SK-N-SH treated with all-trans-retinoic acid at 6 μM for 48 hours (cell line): ENCODE measurements at regions not wholly inside any gene's neighbourhood (a gene's known extent, or its start where the extent isn't known, plus 50 kb on each side); places are given as distances from the start of the nearest gene placed in this dataset.

Source experiments
- ATAC-seq: fragments of 200-7000 bp; cut with Tn5 transposase; 3 replicates; pipeline ENCODE4 v1.9.1; 2020; ENCODE audit warnings: mild to moderate bottlenecking, moderate library complexity
- ARNTL ChIP-seq: fragments of 450-650 bp; formaldehyde crosslinking; IDR thresholded peaks from 2 replicates; pipeline ENCODE4 v1.5.0; 2020; ENCODE audit warnings: low read depth, mild to moderate bottlenecking, moderate library complexity, borderline replicate concordance
- BACH2 ChIP-seq: fragments of 250-450 bp; sonication (Bioruptor Pico); IDR thresholded peaks from 2 replicates; pipeline ENCODE4 v1.9.0; 2021; ENCODE audit warnings: mild to moderate bottlenecking, borderline replicate concordance
- CREB5 ChIP-seq: fragments of 250-450 bp; sonication (Bioruptor Pico); IDR thresholded peaks from 2 replicates; pipeline ENCODE4 v1.5.1; 2020; ENCODE audit warnings: low read depth, mild to moderate bottlenecking, moderate library complexity
- CSDC2 ChIP-seq: fragments of 250-450 bp; sonication (Bioruptor Pico); IDR thresholded peaks from 2 replicates; pipeline ENCODE4 v1.5.0; 2020; ENCODE audit warnings: mild to moderate bottlenecking, moderate library complexity
- CSRNP3 ChIP-seq: fragments of 250-450 bp; sonication (Bioruptor Pico); IDR thresholded peaks from 2 replicates; pipeline ENCODE4 v1.5.1; 2021; ENCODE audit warnings: mild to moderate bottlenecking, moderate library complexity
- ESRRG ChIP-seq: fragments of 250-450 bp; sonication (Bioruptor Pico); IDR thresholded peaks from 2 replicates; pipeline ENCODE4 v1.6.1; 2021; ENCODE audit warnings: mild to moderate bottlenecking
- ISL1 ChIP-seq: fragments of 250-450 bp; sonication (Bioruptor Pico); IDR thresholded peaks from 2 replicates; pipeline ENCODE4 v2.1.2; 2022; ENCODE audit warnings: mild to moderate bottlenecking, moderate library complexity
- OSR1 ChIP-seq: fragments of 250-450 bp; sonication (Bioruptor Pico); IDR thresholded peaks from 2 replicates; pipeline ENCODE4 v1.8.0; 2022; ENCODE audit warnings: moderate library complexity, mild to moderate bottlenecking, inconsistent platforms
- PATZ1 ChIP-seq: fragments of 250-450 bp; sonication (Bioruptor Pico); IDR thresholded peaks from 2 replicates; pipeline ENCODE4 v1.8.0; 2020; ENCODE audit warnings: mild to moderate bottlenecking, moderate library complexity, borderline replicate concordance
- POU6F1 ChIP-seq: fragments of 250-450 bp; sonication (Bioruptor Pico); IDR thresholded peaks from 2 replicates; pipeline ENCODE4 v1.8.0; 2021; ENCODE audit warnings: low read depth, mild to moderate bottlenecking, moderate library complexity, borderline replicate concordance
- PPARA ChIP-seq: fragments of 250-450 bp; sonication (Bioruptor Pico); IDR thresholded peaks from 2 replicates; pipeline ENCODE4 v1.5.0; 2020; ENCODE audit warnings: mild to moderate bottlenecking, borderline replicate concordance
- RARB ChIP-seq: fragments of 250-450 bp; sonication (Bioruptor Pico); IDR thresholded peaks from 2 replicates; pipeline ENCODE4 v1.8.0; 2021; ENCODE audit warnings: mild to moderate bottlenecking, moderate library complexity
- SNAI2 ChIP-seq: fragments of 250-450 bp; sonication (Bioruptor Pico); IDR thresholded peaks from 2 replicates; pipeline ENCODE4 v1.5.0; 2020; ENCODE audit warnings: mild to moderate bottlenecking, moderate library complexity
- TSHZ2 ChIP-seq: fragments of 250-450 bp; sonication (Bioruptor Pico); IDR thresholded peaks from 2 replicates; pipeline ENCODE4 v1.5.0; 2020; ENCODE audit warnings: mild to moderate bottlenecking, moderate library complexity
- ZFP3 ChIP-seq: fragments of 250-450 bp; sonication (Bioruptor Pico); IDR thresholded peaks from 2 replicates; pipeline ENCODE4 v1.5.0; 2020; ENCODE audit warnings: mild to moderate bottlenecking, moderate library complexity
- ZNF565 ChIP-seq: fragments of 450-650 bp; formaldehyde crosslinking; conservative IDR thresholded peaks from 2 replicates; pipeline ENCODE4 v1.5.0; 2020; ENCODE audit warnings: low read depth, mild to moderate bottlenecking, moderate library complexity
- ZNF70 ChIP-seq: fragments of 450-650 bp; formaldehyde crosslinking; IDR thresholded peaks from 2 replicates; pipeline ENCODE4 v1.5.0; 2020; ENCODE audit warnings: mild to moderate bottlenecking, moderate library complexity
- ZNF8 ChIP-seq: fragments of 450-650 bp; formaldehyde crosslinking; IDR thresholded peaks from 2 replicates; pipeline ENCODE4 v1.5.0; 2020; ENCODE audit warnings: mild to moderate bottlenecking, moderate library complexity

- ATAC-seq = no peak
- TF ChIP-seq POU6F1 = no peak
- no peak for TF ChIP-seq ZFP3
- no peak for TF ChIP-seq ZNF565
- TF ChIP-seq CREB5 (CRISPR knock-in tag) = no peak
- TF ChIP-seq BACH2 = no peak
- TF ChIP-seq ESRRG (CRISPR knock-in tag) = no peak
Observed at GRCh38 chr5:84680908-84681307, 296.2 kb upstream of the EDIL3 start.

- ATAC-seq = no peak
- TF ChIP-seq RARB (CRISPR knock-in tag) (no peak), CREB5 (CRISPR knock-in tag) (no peak), POU6F1 (no peak), CSRNP3 (no peak), SNAI2 (CRISPR knock-in tag) (no peak), BACH2 (no peak), ZNF8 (no peak), ARNTL (no peak), ESRRG (CRISPR knock-in tag) (no peak), ZNF70 (CRISPR knock-in tag) (no peak), TSHZ2 (no peak), OSR1 (CRISPR knock-in tag) (no peak), CSDC2 (CRISPR knock-in tag) (no peak)
Observed at GRCh38 chr5:84673785-84674184, 289.1 kb upstream of the EDIL3 start.

GRCh38 chr5:84667576-84667975 lies 282.9 kb upstream of the EDIL3 start:
- ATAC-seq = no peak
- TF ChIP-seq OSR1 (CRISPR knock-in tag) (no peak), CSRNP3 (no peak), ZNF8 (no peak), ISL1 (CRISPR knock-in tag) (no peak), PPARA (CRISPR knock-in tag) (no peak), CSDC2 (CRISPR knock-in tag) (no peak), TSHZ2 (no peak), ESRRG (CRISPR knock-in tag) (no peak), CREB5 (CRISPR knock-in tag) (no peak), PATZ1 (CRISPR knock-in tag) (no peak), BACH2 (no peak)
